Endothelial cell of umbilical vein (primary cell): ENCODE measurements at regions not wholly inside any gene's neighbourhood (a gene's known extent, or its start where the extent isn't known, plus 50 kb on each side); places are given as distances from the start of the nearest gene placed in this dataset.

Experiments
- EZH2 ChIP-seq: IDR thresholded peaks from 2 replicates; pipeline ENCODE4 v1.6.1; 2012; ENCODE audit warnings: borderline replicate concordance, low read depth, mild to moderate bottlenecking, moderate library complexity, low read length, inconsistent platforms; ENCODE audit not compliant: severe bottlenecking
- FOS ChIP-seq: IDR thresholded peaks from 2 replicates; pipeline ENCODE4 v1.6.1; 2011; ENCODE audit warnings: mild to moderate bottlenecking, low read length, moderate library complexity, borderline replicate concordance; ENCODE audit not compliant: insufficient read depth
- JUN ChIP-seq: IDR thresholded peaks from 2 replicates; pipeline ENCODE4 v1.6.1; 2011; ENCODE audit warnings: borderline replicate concordance, low read depth; ENCODE audit not compliant: insufficient read length, insufficient read depth
- POLR2A ChIP-seq: IDR thresholded peaks from 2 replicates; pipeline ENCODE4 v1.6.1; 2012; ENCODE audit warnings: low read depth, mild to moderate bottlenecking, control low read depth, low read length
- POLR2AphosphoS5 ChIP-seq: IDR thresholded peaks from 2 replicates; pipeline ENCODE4 v1.6.1; 2012; ENCODE audit warnings: low read depth, mild to moderate bottlenecking, control low read depth, low read length, moderate library complexity; ENCODE audit not compliant: insufficient read depth
- TF ChIP-seq, protein P1 (sequence below), 2 donors: IDR thresholded peaks; 1 replicate in 1 of 2; 2 replicates in 1 of 2; pipeline ENCODE4 v1.5.1; 2011; ENCODE audit warnings: low read length in 2 of 2, mild to moderate bottlenecking in 2 of 2, moderate library complexity in 2 of 2, control low read depth in 1 of 2, inconsistent platforms in 1 of 2, low read depth in 1 of 2; ENCODE audit not compliant: insufficient read depth in 1 of 2; ENCODE audit errors: extremely low read depth in 1 of 2
- TF ChIP-seq, protein P2 (sequence below): IDR thresholded peaks from 2 replicates; pipeline ENCODE4 v1.6.1; 2011; ENCODE audit not compliant: insufficient read depth, insufficient read length

DNA sequence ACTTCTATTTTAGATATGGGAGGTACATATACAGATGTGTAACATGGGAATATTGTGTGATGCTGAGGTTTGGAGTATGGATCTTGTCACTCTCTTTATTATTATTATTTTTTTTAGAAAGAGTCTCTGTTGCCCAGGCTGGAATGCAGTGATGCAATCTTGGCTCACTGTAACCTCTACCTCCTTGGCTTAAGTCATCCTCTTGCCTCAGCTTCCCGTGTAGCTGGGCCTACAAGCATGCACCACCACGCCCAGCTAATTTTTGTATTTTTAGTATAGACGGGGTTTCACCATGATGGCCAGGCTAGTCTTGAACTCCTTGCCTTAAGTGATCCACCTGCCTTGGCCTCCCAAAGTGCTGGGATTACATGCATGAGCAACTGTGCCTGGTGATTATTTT, 138.4 kb upstream of the SLC28A3 start:
- TF ChIP-seq, protein P1, sequence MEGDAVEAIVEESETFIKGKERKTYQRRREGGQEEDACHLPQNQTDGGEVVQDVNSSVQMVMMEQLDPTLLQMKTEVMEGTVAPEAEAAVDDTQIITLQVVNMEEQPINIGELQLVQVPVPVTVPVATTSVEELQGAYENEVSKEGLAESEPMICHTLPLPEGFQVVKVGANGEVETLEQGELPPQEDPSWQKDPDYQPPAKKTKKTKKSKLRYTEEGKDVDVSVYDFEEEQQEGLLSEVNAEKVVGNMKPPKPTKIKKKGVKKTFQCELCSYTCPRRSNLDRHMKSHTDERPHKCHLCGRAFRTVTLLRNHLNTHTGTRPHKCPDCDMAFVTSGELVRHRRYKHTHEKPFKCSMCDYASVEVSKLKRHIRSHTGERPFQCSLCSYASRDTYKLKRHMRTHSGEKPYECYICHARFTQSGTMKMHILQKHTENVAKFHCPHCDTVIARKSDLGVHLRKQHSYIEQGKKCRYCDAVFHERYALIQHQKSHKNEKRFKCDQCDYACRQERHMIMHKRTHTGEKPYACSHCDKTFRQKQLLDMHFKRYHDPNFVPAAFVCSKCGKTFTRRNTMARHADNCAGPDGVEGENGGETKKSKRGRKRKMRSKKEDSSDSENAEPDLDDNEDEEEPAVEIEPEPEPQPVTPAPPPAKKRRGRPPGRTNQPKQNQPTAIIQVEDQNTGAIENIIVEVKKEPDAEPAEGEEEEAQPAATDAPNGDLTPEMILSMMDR (IDR thresholded peaks at IDR 0.05; ENCODE audit: extremely low read depth in 1 of 2, insufficient read depth in 1 of 2, low read depth in 1 of 2, low read length in 2 of 2), result no peak
- TF ChIP-seq POLR2AphosphoS5 (no peak), POLR2A (no peak), JUN (no peak), EZH2 (no peak), FOS (no peak)
- TF ChIP-seq, protein P2, sequence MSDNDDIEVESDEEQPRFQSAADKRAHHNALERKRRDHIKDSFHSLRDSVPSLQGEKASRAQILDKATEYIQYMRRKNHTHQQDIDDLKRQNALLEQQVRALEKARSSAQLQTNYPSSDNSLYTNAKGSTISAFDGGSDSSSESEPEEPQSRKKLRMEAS, result no peak
